ENCODE measurements at regions not wholly inside any gene's neighbourhood (a gene's known extent, or its start where the extent isn't known, plus 50 kb on each side); places are given as distances from the start of the nearest gene placed in this dataset.

- no peak overlapping the region for H3K27ac ChIP-seq (ENCODE audit: low read depth in 2 of 2, low read length in 1 of 2)
- no peaks in the 10 kb centered on the region for H3K9me2 ChIP-seq
- WGBS (ENCODE audit: low lambda C conversion rate) = 0% methylated on average over 1 of the region's 1 CpG
- DNase-seq = no peak
- no peak overlapping the region for H3K4me3 ChIP-seq (ENCODE audit: low read depth in 2 of 2, low read length in 1 of 2)
- H3K36me3 ChIP-seq (replicated peaks in 1 of 2; ENCODE audit: control insufficient read depth in 1 of 2, insufficient read depth in 2 of 2, low read length in 1 of 2) = no peaks in the 10 kb centered on the region
- H4K20me1 ChIP-seq (ENCODE audit: insufficient read depth) = no peaks in the 10 kb centered on the region
- H3K79me2 ChIP-seq (ENCODE audit: insufficient read depth) = no peaks in the 10 kb centered on the region
- ChIA-PET POLR2A (no interaction called here), CTCF (no interaction called here)
- H3K4me2 ChIP-seq = no peak overlapping the region
- H3F3A ChIP-seq (replicated peaks; ENCODE audit: insufficient read depth) = no peaks in the 10 kb centered on the region
- no peak overlapping the region for H2AFZ ChIP-seq (ENCODE audit: low read depth)
- no peaks in the 10 kb centered on the region for H3K9me3 ChIP-seq
- no peak overlapping the region for H3K9ac ChIP-seq
- H3K27me3 ChIP-seq (ENCODE audit: insufficient read depth) = no peaks in the 10 kb centered on the region
- TF ChIP-seq MAX (IDR thresholded peaks at IDR 0.05; ENCODE audit: low read depth) (no peak), NRF1 (IDR thresholded peaks at IDR 0.05; ENCODE audit: low read depth, low read length) (no peak), RFX5 (IDR thresholded peaks at IDR 0.05; ENCODE audit: low read length) (no peak), REST (IDR thresholded peaks at IDR 0.05; ENCODE audit: low read depth, low read length) (no peak), MEF2A (IDR thresholded peaks at IDR 0.05; ENCODE audit: borderline replicate concordance, low read depth) (no peak), EP300 (IDR thresholded peaks at IDR 0.05; ENCODE audit: borderline replicate concordance in 1 of 2, low read depth in 1 of 2, low read length in 1 of 2) (no peak)
- TF ChIP-seq, protein P1, sequence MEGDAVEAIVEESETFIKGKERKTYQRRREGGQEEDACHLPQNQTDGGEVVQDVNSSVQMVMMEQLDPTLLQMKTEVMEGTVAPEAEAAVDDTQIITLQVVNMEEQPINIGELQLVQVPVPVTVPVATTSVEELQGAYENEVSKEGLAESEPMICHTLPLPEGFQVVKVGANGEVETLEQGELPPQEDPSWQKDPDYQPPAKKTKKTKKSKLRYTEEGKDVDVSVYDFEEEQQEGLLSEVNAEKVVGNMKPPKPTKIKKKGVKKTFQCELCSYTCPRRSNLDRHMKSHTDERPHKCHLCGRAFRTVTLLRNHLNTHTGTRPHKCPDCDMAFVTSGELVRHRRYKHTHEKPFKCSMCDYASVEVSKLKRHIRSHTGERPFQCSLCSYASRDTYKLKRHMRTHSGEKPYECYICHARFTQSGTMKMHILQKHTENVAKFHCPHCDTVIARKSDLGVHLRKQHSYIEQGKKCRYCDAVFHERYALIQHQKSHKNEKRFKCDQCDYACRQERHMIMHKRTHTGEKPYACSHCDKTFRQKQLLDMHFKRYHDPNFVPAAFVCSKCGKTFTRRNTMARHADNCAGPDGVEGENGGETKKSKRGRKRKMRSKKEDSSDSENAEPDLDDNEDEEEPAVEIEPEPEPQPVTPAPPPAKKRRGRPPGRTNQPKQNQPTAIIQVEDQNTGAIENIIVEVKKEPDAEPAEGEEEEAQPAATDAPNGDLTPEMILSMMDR (IDR thresholded peaks at IDR 0.05) = no peak
- H3K4me1 ChIP-seq (ENCODE audit: control insufficient read depth in 1 of 2, insufficient read depth in 2 of 2, low read depth in 1 of 2, low read length in 1 of 2) = no peaks in the 10 kb centered on the region
Measured at GRCh38 chr2:199624958-199625357, 167.2 kb upstream of the SATB2 start.

DNA sequence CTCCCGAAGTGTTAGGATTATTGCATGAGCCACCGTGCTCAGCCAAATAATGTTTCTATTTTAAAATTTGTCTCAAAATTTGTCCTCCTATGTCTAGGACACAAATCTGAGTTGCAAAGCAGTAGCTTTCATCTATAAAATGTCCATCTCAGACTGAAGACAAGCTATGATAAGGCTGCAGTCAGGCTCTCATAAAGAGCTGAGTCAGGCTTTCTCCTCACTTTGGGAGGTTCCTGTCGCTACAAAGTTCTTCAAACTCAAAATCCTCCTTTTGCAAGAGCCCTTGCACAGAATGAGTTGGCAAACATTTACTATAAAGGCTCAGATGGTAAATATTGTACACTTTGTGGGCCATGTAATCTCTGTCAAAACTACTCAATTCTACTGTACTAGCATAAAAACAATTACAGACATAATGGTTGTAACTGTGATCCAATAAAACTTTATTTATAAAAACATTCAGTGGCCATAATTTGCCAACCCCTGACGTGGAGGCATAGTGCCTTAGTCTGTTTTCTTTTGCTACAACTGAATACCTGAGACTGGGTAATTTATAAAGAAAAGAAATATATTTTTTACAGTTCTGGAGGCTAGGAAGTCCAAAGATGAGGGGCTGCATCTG, 154.9 kb upstream of the SATB2 start:
- Histone ChIP-seq H3K9ac (no peak overlapping the region), H4K20me1 (ENCODE audit: insufficient read depth) (no peaks in the 10 kb centered on the region), H3K27me3 (ENCODE audit: insufficient read depth) (no peaks in the 10 kb centered on the region), H3K4me2 (no peak overlapping the region), H3F3A (replicated peaks; ENCODE audit: insufficient read depth) (no peaks in the 10 kb centered on the region), H3K4me3 (ENCODE audit: low read depth in 2 of 2, low read length in 1 of 2) (no peak overlapping the region), H3K27ac (ENCODE audit: low read depth in 2 of 2, low read length in 1 of 2) (no peak overlapping the region), H3K4me1 (ENCODE audit: control insufficient read depth in 1 of 2, insufficient read depth in 2 of 2, low read depth in 1 of 2, low read length in 1 of 2) (no peaks in the 10 kb centered on the region), H3K9me3 (no peaks in the 10 kb centered on the region), H3K36me3 (replicated peaks in 1 of 2; ENCODE audit: control insufficient read depth in 1 of 2, insufficient read depth in 2 of 2, low read length in 1 of 2) (no peaks in the 10 kb centered on the region), H3K9me2 (no peaks in the 10 kb centered on the region), H3K79me2 (ENCODE audit: insufficient read depth) (no peaks in the 10 kb centered on the region), H2AFZ (ENCODE audit: low read depth) (no peak overlapping the region)
- DNase-seq = no peak
- CTCF ChIA-PET = no interaction called here
- 34% methylated on average over 4 of the region's 4 CpGs for WGBS (ENCODE audit: low lambda C conversion rate)
- POLR2A ChIA-PET = no interaction called here
- TF ChIP-seq NRF1 (IDR thresholded peaks at IDR 0.05; ENCODE audit: low read depth, low read length) (no peak), MAX (IDR thresholded peaks at IDR 0.05; ENCODE audit: low read depth) (no peak), POLR2AphosphoS5 (IDR thresholded peaks at IDR 0.05; ENCODE audit: low read depth, low read length) (no peak), ELF1 (IDR thresholded peaks at IDR 0.05) (no peak), TCF12 (IDR thresholded peaks at IDR 0.05) (no peak), GABPA (IDR thresholded peaks at IDR 0.05; ENCODE audit: low read depth) (no peak), YY1 (IDR thresholded peaks at IDR 0.05; ENCODE audit: low read depth) (no peak), SIN3A (IDR thresholded peaks at IDR 0.05; ENCODE audit: borderline replicate concordance, low read depth, low read length) (no peak), REST (IDR thresholded peaks at IDR 0.05; ENCODE audit: low read depth, low read length) (no peak), GATA2 (CRISPR knock-in tag; IDR thresholded peaks at IDR 0.05) (no peak), FOSL2 (IDR thresholded peaks at IDR 0.05; ENCODE audit: borderline replicate concordance, low read depth) (no peak), MXI1 (IDR thresholded peaks at IDR 0.05; ENCODE audit: low read depth, low read length) (no peak)

Data from SK-N-SH (cell line).